ENCODE measurements at regions not wholly inside any gene's neighbourhood (a gene's known extent, or its start where the extent isn't known, plus 50 kb on each side); places are given as distances from the start of the nearest gene placed in this dataset.

- TF ChIP-seq CTCF (conservative IDR thresholded peaks at IDR 0.05 in 1 of 2, IDR thresholded peaks at IDR 0.05 in 1 of 2; ENCODE audit: extremely low read depth in 1 of 2, insufficient read depth in 1 of 2, low read depth in 1 of 2, low read length in 2 of 2) = no peak
- TF ChIP-seq EZH2 (IDR thresholded peaks at IDR 0.05; ENCODE audit: borderline replicate concordance, low read length) = no peak
Observed at GRCh38 chr6:150492941-150493340, 106.7 kb upstream of the PLEKHG1 start.
